Endothelial cell of umbilical vein (primary cell): ENCODE measurements at regions not wholly inside any gene's neighbourhood (a gene's known extent, or its start where the extent isn't known, plus 50 kb on each side); places are given as distances from the start of the nearest gene placed in this dataset.

Experiments
- BruUV-seq: library from RNA; stranded (reverse); fragments of 400-500 nt; replicated peaks from 2 replicates; lab custom pipeline; 2021; lab: Mats Ljungman, UMichigan
- CTCF ChIA-PET: fragments of 300-600, 350-600 bp; sonication (Branson Sonifier 250); formaldehyde crosslinking; loops from one replicate; lab custom pipeline; 2021; ENCODE audit warnings: antibody characterized with exemption, inconsistent platforms; lab: Charles Lee
- POLR2A ChIA-PET: fragments of 300-600, 350-600 bp; sonication (Branson Sonifier 250); formaldehyde crosslinking; loops from one replicate; lab custom pipeline; 2021; ENCODE audit warnings: antibody characterized with exemption, inconsistent platforms; lab: Charles Lee
- DNase-seq: peaks from one replicate; pipeline ENCODE4 v3.0.0-alpha.2; 2011; ENCODE audit warnings: low read depth, low spot score
- FAIRE-seq: peaks from 2 replicates; lab custom pipeline; 2011; peaks lifted over from hg19 to GRCh38; lab: Jason Lieb, UNC
- H2AFZ ChIP-seq: 2 replicates; pipeline ENCODE4 v1.6.0; 2012; ENCODE audit warnings: low read depth, low read length, control low read depth, inconsistent platforms
- H3K27ac ChIP-seq: 2 replicates; pipeline ENCODE4 v1.5.1; 2011; ENCODE audit warnings: low read depth, mild to moderate bottlenecking, control low read depth, low read length, moderate library complexity; ENCODE audit not compliant: insufficient read depth
- H3K27me3 ChIP-seq, 2 experiments: 2 replicates each; pipeline versions ENCODE4 v1.6.0 to v1.6.1; 2011; ENCODE audit warnings: low read length in 2 of 2, mixed read lengths in 1 of 2; ENCODE audit not compliant: control insufficient read depth in 2 of 2, insufficient read depth in 2 of 2
- H3K36me3 ChIP-seq, 2 experiments: 2 replicates in 1 of 2; 3 replicates in 1 of 2; pipeline ENCODE4 v1.5.1; 2011; ENCODE audit warnings: low read length in 2 of 2, mild to moderate bottlenecking in 1 of 2, moderate library complexity in 1 of 2; ENCODE audit not compliant: control insufficient read depth in 2 of 2, insufficient read depth in 2 of 2; ENCODE audit errors: extremely low read depth in 1 of 2
- H3K4me1 ChIP-seq: 3 replicates; pipeline ENCODE4 v1.5.1; 2011; ENCODE audit warnings: mild to moderate bottlenecking, low read length; ENCODE audit not compliant: control insufficient read depth, insufficient read depth; ENCODE audit errors: extremely low read depth
- H3K4me2 ChIP-seq: 2 replicates; pipeline ENCODE4 v1.6.1; 2011; ENCODE audit warnings: low read length, control low read depth, mixed read lengths; ENCODE audit not compliant: insufficient read depth
- H3K4me3 ChIP-seq, 3 experiments: fragments of 200-600 bp in 1 of 3; sonication (generic), shearing (Covaris generic) in 1 of 3; replicated peaks in 1 of 3; 2 replicates each; pipeline ENCODE4 v1.5.1; 2011 to 2016; ENCODE audit warnings: control low read depth in 3 of 3, low read length in 3 of 3, mild to moderate bottlenecking in 2 of 3, inconsistent platforms in 1 of 3, low read depth in 1 of 3, moderate library complexity in 1 of 3; ENCODE audit not compliant: insufficient read depth in 1 of 3
- H3K79me2 ChIP-seq: 2 replicates; pipeline ENCODE4 v1.6.0; 2012; ENCODE audit warnings: low read length, inconsistent platforms; ENCODE audit not compliant: control insufficient read depth, insufficient read depth
- H3K9ac ChIP-seq: replicated peaks from 2 replicates; pipeline ENCODE3; 2011; ENCODE audit warnings: low read length, control low read depth; ENCODE audit not compliant: insufficient read depth; ENCODE audit errors: extremely low read depth
- H3K9me1 ChIP-seq: replicated peaks from 3 replicates; pipeline ENCODE4 v1.6.0; 2011; ENCODE audit warnings: mild to moderate bottlenecking, low read length; ENCODE audit not compliant: control insufficient read depth, insufficient read depth; ENCODE audit errors: extremely low read depth
- H3K9me3 ChIP-seq: replicated peaks from 2 replicates; pipeline ENCODE4 v1.5.1; 2012; ENCODE audit warnings: low read length, inconsistent platforms; ENCODE audit not compliant: control insufficient read depth, insufficient read depth
- H4K20me1 ChIP-seq: replicated peaks from 2 replicates; pipeline ENCODE3; 2011; ENCODE audit warnings: mild to moderate bottlenecking, low read length; ENCODE audit not compliant: control insufficient read depth, insufficient read depth; ENCODE audit errors: extremely low read depth
- EZH2 ChIP-seq: IDR thresholded peaks from 2 replicates; pipeline ENCODE4 v1.6.1; 2012; ENCODE audit warnings: borderline replicate concordance, low read depth, mild to moderate bottlenecking, moderate library complexity, low read length, inconsistent platforms; ENCODE audit not compliant: severe bottlenecking
- FOS ChIP-seq: IDR thresholded peaks from 2 replicates; pipeline ENCODE4 v1.6.1; 2011; ENCODE audit warnings: mild to moderate bottlenecking, low read length, moderate library complexity, borderline replicate concordance; ENCODE audit not compliant: insufficient read depth
- GATA2 ChIP-seq: IDR thresholded peaks from 2 replicates; pipeline ENCODE4 v1.7.0; 2011; ENCODE audit warnings: low read depth, mild to moderate bottlenecking, moderate library complexity, mixed read lengths, low read length; ENCODE audit not compliant: insufficient read length, insufficient read depth
- JUN ChIP-seq: IDR thresholded peaks from 2 replicates; pipeline ENCODE4 v1.6.1; 2011; ENCODE audit warnings: borderline replicate concordance, low read depth; ENCODE audit not compliant: insufficient read length, insufficient read depth
- MAX ChIP-seq: IDR thresholded peaks from 2 replicates; pipeline ENCODE4 v1.6.1; 2011; ENCODE audit not compliant: insufficient read depth, insufficient read length
- MYC ChIP-seq: IDR thresholded peaks from one replicate; pipeline ENCODE4 v1.6.1; 2011; ENCODE audit warnings: mild to moderate bottlenecking, low read depth, low read length
- POLR2A ChIP-seq: IDR thresholded peaks from 2 replicates; pipeline ENCODE4 v1.6.1; 2012; ENCODE audit warnings: low read depth, mild to moderate bottlenecking, control low read depth, low read length
- POLR2AphosphoS5 ChIP-seq: IDR thresholded peaks from 2 replicates; pipeline ENCODE4 v1.6.1; 2012; ENCODE audit warnings: low read depth, mild to moderate bottlenecking, control low read depth, low read length, moderate library complexity; ENCODE audit not compliant: insufficient read depth
- dilution Hi-C: fragments of 300-500 bp; cut with MboI; formaldehyde crosslinking; loops from one replicate; pipeline ENCODE4 v1.15.0; 2019; ENCODE audit warnings: low sequenced_read_pairs; ENCODE audit not compliant: extremely low pct_ligation_motif_present
- intact Hi-C: fragments of 100-400 bp; cut with micrococcal nuclease; formaldehyde crosslinking; loops from one replicate; pipeline ENCODE4 v1.10.0; 2022
- TF ChIP-seq, protein P1 (sequence below), 2 donors: IDR thresholded peaks; 1 replicate in 1 of 2; 2 replicates in 1 of 2; pipeline ENCODE4 v1.5.1; 2011; ENCODE audit warnings: low read length in 2 of 2, mild to moderate bottlenecking in 2 of 2, moderate library complexity in 2 of 2, control low read depth in 1 of 2, inconsistent platforms in 1 of 2, low read depth in 1 of 2; ENCODE audit not compliant: insufficient read depth in 1 of 2; ENCODE audit errors: extremely low read depth in 1 of 2

DNA sequence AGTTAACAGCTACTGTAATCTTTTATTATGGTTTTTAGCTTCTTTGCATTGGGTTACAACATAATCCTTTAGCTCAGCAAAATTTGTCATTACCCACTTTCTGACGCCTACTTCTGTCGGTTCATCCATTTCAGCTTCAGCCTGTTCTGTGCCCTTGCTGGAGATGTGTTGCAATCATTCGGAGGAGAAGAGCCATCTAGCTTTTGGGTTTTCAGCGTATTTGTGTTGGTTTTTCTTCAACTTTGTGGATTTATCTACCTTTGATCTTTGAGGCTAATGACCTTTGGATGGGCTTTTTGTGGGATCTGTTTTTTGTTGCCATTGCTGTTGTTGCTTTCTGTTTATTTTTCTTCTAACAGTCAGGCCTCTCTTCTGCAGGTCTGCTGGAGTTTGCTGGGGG, 69.2 kb upstream of the ATXN7L3B start:
- POLR2A ChIA-PET: no interaction called here

More for the DNA sequence above, 69.2 kb upstream of the ATXN7L3B start:
- intact Hi-C loops (no loop called here), dilution Hi-C loops (no loop called here)
- Histone ChIP-seq H3K4me1 (no peaks in the 10 kb centered on the region), H3K9me1 (no peaks in the 10 kb centered on the region), H2AFZ (no peak overlapping the region), H3K4me3 (no peak overlapping the region), H4K20me1 (no peaks in the 10 kb centered on the region), H3K4me2 (no peak overlapping the region), H3K27ac (no peak overlapping the region), H3K9ac (no peak overlapping the region), H3K27me3 (no peaks in the 10 kb centered on the region), H3K36me3 (no peaks in the 10 kb centered on the region), H3K79me2 (no peaks in the 10 kb centered on the region), H3K9me3 (no peaks in the 10 kb centered on the region)
- TF ChIP-seq, protein P1, sequence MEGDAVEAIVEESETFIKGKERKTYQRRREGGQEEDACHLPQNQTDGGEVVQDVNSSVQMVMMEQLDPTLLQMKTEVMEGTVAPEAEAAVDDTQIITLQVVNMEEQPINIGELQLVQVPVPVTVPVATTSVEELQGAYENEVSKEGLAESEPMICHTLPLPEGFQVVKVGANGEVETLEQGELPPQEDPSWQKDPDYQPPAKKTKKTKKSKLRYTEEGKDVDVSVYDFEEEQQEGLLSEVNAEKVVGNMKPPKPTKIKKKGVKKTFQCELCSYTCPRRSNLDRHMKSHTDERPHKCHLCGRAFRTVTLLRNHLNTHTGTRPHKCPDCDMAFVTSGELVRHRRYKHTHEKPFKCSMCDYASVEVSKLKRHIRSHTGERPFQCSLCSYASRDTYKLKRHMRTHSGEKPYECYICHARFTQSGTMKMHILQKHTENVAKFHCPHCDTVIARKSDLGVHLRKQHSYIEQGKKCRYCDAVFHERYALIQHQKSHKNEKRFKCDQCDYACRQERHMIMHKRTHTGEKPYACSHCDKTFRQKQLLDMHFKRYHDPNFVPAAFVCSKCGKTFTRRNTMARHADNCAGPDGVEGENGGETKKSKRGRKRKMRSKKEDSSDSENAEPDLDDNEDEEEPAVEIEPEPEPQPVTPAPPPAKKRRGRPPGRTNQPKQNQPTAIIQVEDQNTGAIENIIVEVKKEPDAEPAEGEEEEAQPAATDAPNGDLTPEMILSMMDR (IDR thresholded peaks at IDR 0.05; ENCODE audit: extremely low read depth in 1 of 2, insufficient read depth in 1 of 2, low read depth in 1 of 2, low read length in 2 of 2): no peak
- TF ChIP-seq POLR2AphosphoS5: no peak
- no peak for TF ChIP-seq MYC
- no peak for TF ChIP-seq FOS
- TF ChIP-seq MAX: no peak
- no peak for TF ChIP-seq JUN
- TF ChIP-seq POLR2A: no peak
- no peak for TF ChIP-seq EZH2
- no peak for TF ChIP-seq GATA2
- FAIRE-seq (no peak), DNase-seq (no peak)
- CTCF ChIA-PET: no interaction called here
- BruUV-seq: no TSS peak
